Right atrium auricular region (tissue), 2 donors: ENCODE measurements at regions not wholly inside any gene's neighbourhood (a gene's known extent, or its start where the extent isn't known, plus 50 kb on each side); places are given as distances from the start of the nearest gene placed in this dataset.

Experiments used
- DNase-seq: peaks from one replicate; pipeline ENCODE4 v3.0.0-alpha.2; 2019; ENCODE audit warnings: low spot score
- H3K27ac ChIP-seq, 2 donors: fragments of 200-600 bp; sonication (generic); 1 replicate in 1 of 2; 2 replicates in 1 of 2; pipeline ENCODE4 v1.5.1; 2016 to 2019
- H3K27me3 ChIP-seq, 2 donors: fragments of 200-600 bp; sonication (generic); one replicate each; pipeline versions ENCODE4 v1.5.1 to v1.6.0; 2017 to 2019
- H3K36me3 ChIP-seq: fragments of 200-600 bp; sonication (generic); one replicate; pipeline ENCODE4 v1.5.1; 2016
- H3K4me1 ChIP-seq, 2 donors: fragments of 200-600 bp; sonication (generic); one replicate each; pipeline versions ENCODE4 v1.5.1 to v1.6.0; 2017 to 2019
- H3K4me3 ChIP-seq, 2 donors: fragments of 200-600 bp; sonication (generic); 1 replicate in 1 of 2; 2 replicates in 1 of 2; pipeline ENCODE4 v1.5.1; 2017 to 2019; ENCODE audit warnings: mild to moderate bottlenecking in 1 of 2, moderate library complexity in 1 of 2
- H3K9me3 ChIP-seq, 2 donors: fragments of 200-600 bp; sonication (generic); one replicate each; pipeline ENCODE4 v1.5.1; 2019
- TF ChIP-seq, protein P1 (sequence below), 2 donors: fragments of 200-600 bp; sonication (generic); IDR thresholded peaks; one replicate each; pipeline ENCODE4 v1.5.1; 2019; ENCODE audit warnings: antibody characterized with exemption in 2 of 2

DNA sequence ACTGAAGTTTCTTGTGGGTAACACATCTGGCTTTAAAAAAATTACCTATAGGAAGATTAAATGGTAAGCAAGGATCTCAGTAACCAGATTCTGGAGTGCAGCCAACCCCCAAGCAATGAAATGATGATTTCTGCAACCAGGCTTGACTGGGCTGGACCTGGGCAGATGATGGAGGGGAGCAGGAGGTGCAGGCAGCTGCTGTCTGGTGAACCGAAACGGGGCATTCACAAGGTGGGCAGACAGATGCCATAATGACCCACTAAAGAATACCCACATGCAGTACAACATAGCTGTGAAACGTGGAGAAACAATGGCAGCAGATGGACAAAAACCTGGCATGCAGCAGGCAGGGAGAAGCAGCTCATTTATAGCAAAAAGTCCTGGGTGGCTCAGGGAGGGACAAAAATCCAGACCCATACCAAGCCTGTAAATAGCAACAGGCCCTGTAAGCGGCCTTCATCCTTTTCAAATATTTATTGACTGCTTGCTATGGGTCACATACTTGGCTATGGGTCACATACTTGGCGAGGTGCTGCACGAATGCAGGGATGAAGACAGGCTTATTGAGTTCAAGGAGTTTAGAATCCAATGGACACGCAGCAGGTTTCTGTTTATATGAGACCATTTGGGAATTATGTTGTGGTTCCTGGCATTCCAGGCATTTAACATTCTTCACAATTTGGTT lies 244.7 kb downstream of the HRH4 start:
- H3K9me3 ChIP-seq: peaks cover 0 to 8% of the 10 kb centered on the region in 2 donors
- TF ChIP-seq, protein P1, sequence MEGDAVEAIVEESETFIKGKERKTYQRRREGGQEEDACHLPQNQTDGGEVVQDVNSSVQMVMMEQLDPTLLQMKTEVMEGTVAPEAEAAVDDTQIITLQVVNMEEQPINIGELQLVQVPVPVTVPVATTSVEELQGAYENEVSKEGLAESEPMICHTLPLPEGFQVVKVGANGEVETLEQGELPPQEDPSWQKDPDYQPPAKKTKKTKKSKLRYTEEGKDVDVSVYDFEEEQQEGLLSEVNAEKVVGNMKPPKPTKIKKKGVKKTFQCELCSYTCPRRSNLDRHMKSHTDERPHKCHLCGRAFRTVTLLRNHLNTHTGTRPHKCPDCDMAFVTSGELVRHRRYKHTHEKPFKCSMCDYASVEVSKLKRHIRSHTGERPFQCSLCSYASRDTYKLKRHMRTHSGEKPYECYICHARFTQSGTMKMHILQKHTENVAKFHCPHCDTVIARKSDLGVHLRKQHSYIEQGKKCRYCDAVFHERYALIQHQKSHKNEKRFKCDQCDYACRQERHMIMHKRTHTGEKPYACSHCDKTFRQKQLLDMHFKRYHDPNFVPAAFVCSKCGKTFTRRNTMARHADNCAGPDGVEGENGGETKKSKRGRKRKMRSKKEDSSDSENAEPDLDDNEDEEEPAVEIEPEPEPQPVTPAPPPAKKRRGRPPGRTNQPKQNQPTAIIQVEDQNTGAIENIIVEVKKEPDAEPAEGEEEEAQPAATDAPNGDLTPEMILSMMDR (IDR thresholded peaks at IDR 0.05): no peak
- DNase-seq: no peak

DNA sequence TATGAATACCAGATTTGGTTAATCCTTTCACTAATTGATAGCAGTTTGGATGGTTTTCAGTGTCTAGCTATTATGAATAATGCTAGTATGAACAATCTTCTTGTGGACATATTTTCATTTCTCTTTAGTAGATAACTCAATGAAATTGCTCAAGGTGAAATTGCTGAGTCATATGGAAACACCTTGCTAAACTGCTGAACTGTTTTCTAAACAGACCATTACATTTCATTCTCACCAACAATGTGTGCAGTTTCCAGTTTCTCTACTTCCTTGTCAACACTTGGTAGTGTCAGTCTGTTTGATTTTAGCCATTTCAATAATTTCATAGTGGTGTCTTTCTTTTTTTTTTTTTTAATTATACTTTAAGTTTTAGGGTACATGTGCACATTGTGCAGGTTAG lies 250.0 kb downstream of the HRH4 start:
- Histone ChIP-seq H3K4me3 (no peak overlapping the region), H3K27me3 (no peaks in the 10 kb centered on the region), H3K27ac (no peak overlapping the region), H3K9me3 (no peaks in the 10 kb centered on the region), H3K4me1 (no peaks in the 10 kb centered on the region), H3K36me3 (no peaks in the 10 kb centered on the region)
- TF ChIP-seq, protein P1 (IDR thresholded peaks at IDR 0.05): no peak
- no peak for DNase-seq

More for the DNA sequence above, 244.7 kb downstream of the HRH4 start:
- no peaks in the 10 kb centered on the region for H3K36me3 ChIP-seq
- H3K4me3 ChIP-seq: no peak overlapping the region
- H3K27ac ChIP-seq: no peak overlapping the region
- no peaks in the 10 kb centered on the region for H3K27me3 ChIP-seq
- no peaks in the 10 kb centered on the region for H3K4me1 ChIP-seq

DNA sequence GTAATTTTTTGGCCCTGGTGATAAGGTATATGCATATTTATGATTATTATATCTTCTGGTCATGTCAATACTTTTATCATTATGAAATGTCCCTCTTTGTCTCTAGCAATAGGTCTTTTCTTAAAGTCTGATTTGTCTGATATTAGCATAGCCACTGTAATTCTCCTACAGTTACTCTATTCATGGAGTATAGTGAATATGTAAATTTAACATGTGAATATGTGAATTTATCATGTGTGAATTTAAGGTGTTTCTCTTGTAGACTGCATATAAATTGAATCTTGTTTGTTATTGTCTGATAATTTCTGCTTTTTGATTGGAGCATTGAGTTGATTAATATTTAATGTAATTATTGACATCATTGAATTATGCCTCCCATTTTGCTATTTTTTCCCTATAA lies 259.4 kb downstream of the HRH4 start:
- DNase-seq: no peak
- no peaks in the 10 kb centered on the region for H3K9me3 ChIP-seq
- H3K4me1 ChIP-seq: no peaks in the 10 kb centered on the region
- TF ChIP-seq, protein P1 (IDR thresholded peaks at IDR 0.05): no peak
- no peaks in the 10 kb centered on the region for H3K27me3 ChIP-seq
- H3K4me3 ChIP-seq: no peak overlapping the region
- no peak overlapping the region for H3K27ac ChIP-seq
- no peaks in the 10 kb centered on the region for H3K36me3 ChIP-seq

DNA sequence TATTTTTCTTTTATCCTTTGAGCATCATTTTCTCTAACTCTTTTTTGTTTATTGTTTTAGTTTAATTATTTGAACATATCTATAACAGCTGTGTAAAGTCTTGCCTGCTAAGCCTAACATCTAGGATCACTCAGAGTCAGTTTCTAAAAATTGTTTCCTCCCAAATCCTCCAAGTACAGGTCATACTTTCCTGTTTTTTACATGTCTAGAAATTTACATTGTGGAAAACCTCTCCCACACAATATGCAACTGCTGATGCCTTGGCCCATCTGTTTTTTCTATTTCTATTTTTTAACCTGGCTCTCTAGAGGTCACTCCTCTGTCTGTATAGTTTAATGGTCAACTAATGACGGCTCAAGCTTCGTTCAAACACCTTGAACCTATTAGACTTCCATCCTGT lies 261.0 kb downstream of the HRH4 start:
- no peak overlapping the region for H3K27ac ChIP-seq
- no peaks in the 10 kb centered on the region for H3K36me3 ChIP-seq
- no peaks in the 10 kb centered on the region for H3K27me3 ChIP-seq
- H3K4me3 ChIP-seq: no peak overlapping the region
- TF ChIP-seq, protein P1 (IDR thresholded peaks at IDR 0.05): no peak
- DNase-seq: no peak
- H3K9me3 ChIP-seq: no peaks in the 10 kb centered on the region
- no peaks in the 10 kb centered on the region for H3K4me1 ChIP-seq

DNA sequence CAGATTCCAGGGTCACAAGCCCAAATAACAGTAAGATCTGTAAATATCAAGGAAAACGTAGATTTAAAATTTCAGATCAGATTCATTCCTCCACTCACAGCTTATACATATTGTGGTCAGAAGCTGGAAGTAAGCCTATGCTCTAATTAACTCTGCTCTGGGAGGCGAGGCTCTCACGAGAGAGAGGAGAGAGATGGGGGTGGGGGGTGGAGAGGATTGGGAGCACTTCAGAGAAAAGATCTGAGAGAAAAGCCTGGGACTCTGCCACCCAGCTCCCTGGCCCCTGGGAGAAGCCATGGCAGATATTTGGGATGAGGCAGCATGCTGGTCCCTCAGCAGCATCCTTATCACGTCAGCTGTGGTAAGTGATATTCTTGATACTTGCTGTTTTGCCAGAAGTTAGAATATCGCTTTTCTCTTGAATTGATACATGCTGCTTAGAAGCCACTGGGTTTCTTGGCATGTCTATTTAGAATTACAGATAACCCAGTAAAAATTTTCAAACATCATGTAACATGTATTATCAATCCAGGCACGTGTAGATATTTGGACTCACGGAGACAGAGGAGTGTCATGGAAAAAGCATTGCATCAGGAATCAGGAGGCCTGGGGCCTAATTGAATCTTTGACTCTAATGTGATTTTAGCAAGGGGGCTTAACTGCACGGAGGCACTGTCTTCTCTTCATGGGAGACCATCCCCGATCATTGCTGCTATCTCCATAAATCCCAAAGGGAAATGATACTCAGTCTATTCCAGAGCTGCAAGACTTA lies 265.4 kb downstream of the HRH4 start:
- Histone ChIP-seq H3K9me3 (no peaks in the 10 kb centered on the region), H3K36me3 (no peaks in the 10 kb centered on the region), H3K27me3 (no peaks in the 10 kb centered on the region), H3K27ac (no peak overlapping the region), H3K4me1 (no peaks in the 10 kb centered on the region), H3K4me3 (no peak overlapping the region)
- no peak for DNase-seq
- TF ChIP-seq, protein P1 (IDR thresholded peaks at IDR 0.05): no peak
